Stomach (tissue), 8 donors: ENCODE measurements at regions not wholly inside any gene's neighbourhood (a gene's known extent, or its start where the extent isn't known, plus 50 kb on each side); places are given as distances from the start of the nearest gene placed in this dataset.

ENCODE experiments used
- DNase-seq, 2 donors: peaks; one replicate each; pipeline versions ENCODE4 v3.0.0 to v3.0.0-alpha.2; 2013 to 2019
- H3K27ac ChIP-seq, 5 donors: fragments of 200-600 bp in 4 of 5; sonication (generic) in 4 of 5; one replicate each; pipeline ENCODE4 v1.5.1; 2013 to 2019; ENCODE audit warnings: mild to moderate bottlenecking in 1 of 5, moderate library complexity in 1 of 5
- H3K27me3 ChIP-seq, 3 donors: fragments of 200-600 bp; sonication (generic); one replicate each; pipeline ENCODE4 v1.5.1; 2017 to 2019; ENCODE audit warnings: mixed run types in 1 of 3
- H3K36me3 ChIP-seq, 4 donors: fragments of 200-600 bp; sonication (generic); 1 replicate in 3 of 4; 2 replicates in 1 of 4; pipeline ENCODE4 v1.5.1; 2016 to 2019
- H3K4me1 ChIP-seq, 4 donors: fragments of 200-600 bp; sonication (generic); one replicate each; pipeline ENCODE4 v1.5.1; 2016 to 2019
- H3K4me3 ChIP-seq, 4 donors: fragments of 200-600 bp; sonication (generic) in 3 of 4; one replicate each; pipeline ENCODE4 v1.5.1; 2016 to 2019; ENCODE audit warnings: mild to moderate bottlenecking in 1 of 4
- H3K9me3 ChIP-seq, 4 donors: fragments of 200-600 bp; sonication (generic); one replicate each; pipeline ENCODE4 v1.5.1; 2016 to 2019
- CTCF ChIP-seq, 7 experiments: fragments of 450-650 bp in 4 of 7; fragments of 200-600 bp in 3 of 7; sonication (generic) in 3 of 7; IDR thresholded peaks; one replicate each; pipeline ENCODE4 v1.5.1; 2016 to 2019; ENCODE audit warnings: antibody characterized with exemption in 7 of 7, control low read depth in 2 of 7, mild to moderate bottlenecking in 1 of 7
- EP300 ChIP-seq: sonication (generic); formaldehyde crosslinking; IDR thresholded peaks from one replicate; pipeline ENCODE4 v1.6.1; 2017; ENCODE audit warnings: antibody characterized with exemption
- POLR2A ChIP-seq, 4 donors: fragments of 450-650 bp; IDR thresholded peaks; one replicate each; pipeline ENCODE4 v1.6.1; 2016; ENCODE audit warnings: antibody characterized with exemption in 4 of 4, control low read depth in 2 of 4, mild to moderate bottlenecking in 1 of 4, moderate library complexity in 1 of 4
- POLR2AphosphoS5 ChIP-seq, 3 donors: sonication (generic); formaldehyde crosslinking; IDR thresholded peaks; one replicate each; pipeline ENCODE4 v1.6.1; 2016; ENCODE audit warnings: antibody characterized with exemption in 3 of 3
- WGBS, 5 donors: extraction: QIAGEN DNeasy Blood & Tissue Kit in 3 of 5; methylation state at CpG; one replicate each; pipeline versions ENCODE4 v1.1.5 to v1.1.7; 2013 to 2018; 5-methylcytosine and 5-hydroxymethylcytosine counted together
- intact Hi-C: fragments of 100-400 bp; cut with DNase I; formaldehyde crosslinking; loops from one replicate; pipeline ENCODE4 v1.15.1; 2023; ENCODE audit warnings: low total_unique reads
- donor health status: healthy with polysubstance abuse.
- donor health status: Bipolar disorder and iron deficiency.
- donor health status: healthy.

DNA sequence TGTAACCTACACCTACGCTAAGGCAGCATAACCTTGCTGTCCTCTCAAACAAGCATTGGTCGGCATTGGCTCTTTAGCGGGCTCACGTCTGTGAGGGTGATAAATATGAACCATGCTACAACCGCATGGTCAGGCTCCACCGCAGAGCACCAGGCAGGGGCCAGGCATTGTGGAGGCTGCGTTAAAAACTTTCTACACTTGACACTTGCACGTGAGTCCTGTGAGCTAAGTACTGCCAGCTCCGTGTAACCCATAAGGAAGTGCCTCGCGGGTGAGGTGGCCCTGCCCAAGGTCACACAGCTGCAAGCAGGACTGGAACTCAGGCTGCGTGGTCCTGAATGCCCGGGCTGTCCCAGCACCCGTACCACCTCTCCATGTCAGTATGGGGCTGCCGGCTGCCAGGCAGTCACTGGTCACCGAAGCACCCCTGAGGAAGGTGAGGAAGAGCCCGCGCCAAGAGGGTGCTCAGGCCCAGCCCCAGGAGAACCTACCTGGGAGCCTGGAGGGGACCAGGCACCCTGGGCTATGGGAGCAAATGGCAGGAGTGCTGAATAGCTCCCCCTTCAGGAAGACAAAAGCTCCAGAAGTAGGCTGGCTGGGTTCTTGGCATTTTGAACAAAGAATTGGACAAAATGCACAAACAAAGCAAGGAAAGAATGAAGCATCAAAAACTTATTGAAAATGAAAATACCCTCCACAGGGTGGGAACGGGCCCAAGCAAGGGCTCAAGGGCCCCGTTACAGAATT lies 271.1 kb upstream of the RAB6C start:
- Histone ChIP-seq H3K4me3 (no peak overlapping the region), H3K27me3 (no peaks in the 10 kb centered on the region), H3K4me1 (no peaks in the 10 kb centered on the region), H3K36me3 (no peaks in the 10 kb centered on the region), H3K27ac (no peak overlapping the region), H3K9me3 (no peaks in the 10 kb centered on the region)
- TF ChIP-seq POLR2A (IDR thresholded peaks at IDR 0.05) (no peak), EP300 (no peak), CTCF (IDR thresholded peaks at IDR 0.05) (no peak), POLR2AphosphoS5 (IDR thresholded peaks at IDR 0.05) (no peak)
- WGBS, 5 donors, result 85 to 89% (median 87%) methylated on average over 17 to 20 of the region's 20 CpGs
- intact Hi-C loops, result no loop called here
- no peak for DNase-seq

GRCh38 chr2:129709001-129709955 lies 270.2 kb upstream of the RAB6C start:
- H3K9me3 ChIP-seq, result no peaks in the 10 kb centered on the region
- no peak overlapping the region for H3K4me3 ChIP-seq
- DNase-seq, result no peak
- no peaks in the 10 kb centered on the region for H3K4me1 ChIP-seq
- TF ChIP-seq POLR2A (IDR thresholded peaks at IDR 0.05) (no peak), EP300 (no peak), CTCF (IDR thresholded peaks at IDR 0.05) (no peak), POLR2AphosphoS5 (IDR thresholded peaks at IDR 0.05) (no peak)
- no peaks in the 10 kb centered on the region for H3K27me3 ChIP-seq
- no peaks in the 10 kb centered on the region for H3K36me3 ChIP-seq
- intact Hi-C loops, result no loop called here
- 68 to 78% (median 72%) methylated on average over 11 to 13 of the region's 13 CpGs for WGBS, 5 donors
- H3K27ac ChIP-seq, result no peak overlapping the region

- Histone ChIP-seq H3K27ac (no peak overlapping the region), H3K36me3 (no peaks in the 10 kb centered on the region), H3K4me3 (no peak overlapping the region), H3K4me1 (no peaks in the 10 kb centered on the region), H3K27me3 (no peaks in the 10 kb centered on the region), H3K9me3 (no peaks in the 10 kb centered on the region)
- 53 to 77% (median 65%) methylated on average over 16 of the region's 16 CpGs for WGBS, 5 donors
- no peak for TF ChIP-seq POLR2A (IDR thresholded peaks at IDR 0.05)
- TF ChIP-seq EP300, result no peak
- no peak for TF ChIP-seq POLR2AphosphoS5 (IDR thresholded peaks at IDR 0.05)
- TF ChIP-seq CTCF (IDR thresholded peaks at IDR 0.05), result no peak
- DNase-seq, result peak in 1 of 2 donors; percentile 58
- intact Hi-C loops, result no loop called here
These were observed 269.4 kb upstream of the RAB6C start for GRCh38 chr2:129709956-129710598.
